ENCODE measurements at regions not wholly inside any gene's neighbourhood (a gene's known extent, or its start where the extent isn't known, plus 50 kb on each side); places are given as distances from the start of the nearest gene placed in this dataset.

DNA sequence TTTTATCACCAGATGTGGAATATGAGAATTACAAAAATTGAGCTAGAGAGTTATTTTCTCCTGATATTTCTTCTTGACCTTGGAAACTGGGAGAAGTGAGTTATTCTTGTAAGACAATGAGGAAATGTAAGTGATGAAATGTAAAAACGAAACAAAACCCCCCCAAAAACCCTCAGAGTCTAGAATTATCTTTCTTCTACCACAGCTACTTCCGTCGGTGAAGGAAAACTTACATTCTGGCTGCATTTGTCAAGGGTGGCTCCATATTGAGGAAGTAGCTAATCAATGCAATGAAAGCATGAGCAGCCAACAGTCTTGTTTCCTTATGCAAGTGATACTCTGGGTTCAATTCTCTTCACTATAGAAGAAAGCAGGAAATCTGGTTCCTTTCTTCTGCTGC, 661.7 kb upstream of the CITED2 start:
- no peak overlapping the region for H3K4me3 ChIP-seq (ENCODE audit: low read depth, low read length)
- TF ChIP-seq POLR2A (IDR thresholded peaks at IDR 0.05; ENCODE audit: extremely low read depth, insufficient read length) (no peak), MYC (IDR thresholded peaks at IDR 0.05; ENCODE audit: low read depth, low read length) (no peak)
- TF ChIP-seq, protein P1, sequence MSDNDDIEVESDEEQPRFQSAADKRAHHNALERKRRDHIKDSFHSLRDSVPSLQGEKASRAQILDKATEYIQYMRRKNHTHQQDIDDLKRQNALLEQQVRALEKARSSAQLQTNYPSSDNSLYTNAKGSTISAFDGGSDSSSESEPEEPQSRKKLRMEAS (IDR thresholded peaks at IDR 0.05; ENCODE audit: low read depth, low read length) = no peak
- TF ChIP-seq, protein P2, sequence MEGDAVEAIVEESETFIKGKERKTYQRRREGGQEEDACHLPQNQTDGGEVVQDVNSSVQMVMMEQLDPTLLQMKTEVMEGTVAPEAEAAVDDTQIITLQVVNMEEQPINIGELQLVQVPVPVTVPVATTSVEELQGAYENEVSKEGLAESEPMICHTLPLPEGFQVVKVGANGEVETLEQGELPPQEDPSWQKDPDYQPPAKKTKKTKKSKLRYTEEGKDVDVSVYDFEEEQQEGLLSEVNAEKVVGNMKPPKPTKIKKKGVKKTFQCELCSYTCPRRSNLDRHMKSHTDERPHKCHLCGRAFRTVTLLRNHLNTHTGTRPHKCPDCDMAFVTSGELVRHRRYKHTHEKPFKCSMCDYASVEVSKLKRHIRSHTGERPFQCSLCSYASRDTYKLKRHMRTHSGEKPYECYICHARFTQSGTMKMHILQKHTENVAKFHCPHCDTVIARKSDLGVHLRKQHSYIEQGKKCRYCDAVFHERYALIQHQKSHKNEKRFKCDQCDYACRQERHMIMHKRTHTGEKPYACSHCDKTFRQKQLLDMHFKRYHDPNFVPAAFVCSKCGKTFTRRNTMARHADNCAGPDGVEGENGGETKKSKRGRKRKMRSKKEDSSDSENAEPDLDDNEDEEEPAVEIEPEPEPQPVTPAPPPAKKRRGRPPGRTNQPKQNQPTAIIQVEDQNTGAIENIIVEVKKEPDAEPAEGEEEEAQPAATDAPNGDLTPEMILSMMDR (IDR thresholded peaks at IDR 0.05; ENCODE audit: low read depth, low read length) = no peak
- no peak for DNase-seq (ENCODE audit: low read depth)

DNA sequence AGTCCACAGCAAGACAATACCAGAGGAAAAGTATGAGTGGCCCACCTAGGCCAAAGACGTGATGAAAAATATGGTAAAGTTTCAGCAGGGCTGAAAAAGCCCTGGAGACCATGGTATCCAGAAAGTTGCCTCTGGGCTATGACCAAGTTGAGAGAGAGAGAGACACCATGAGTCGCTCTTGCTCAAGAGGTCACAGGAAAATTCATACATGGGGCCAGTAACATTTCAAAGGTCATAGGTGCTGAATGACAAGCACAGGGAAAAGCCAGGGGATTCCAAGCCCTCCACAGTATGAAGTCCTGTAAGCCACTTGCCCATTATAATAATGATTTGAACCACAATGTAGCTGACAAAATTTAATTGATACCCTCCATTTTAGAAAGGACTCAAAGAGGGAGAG, 657.7 kb upstream of the CITED2 start:
- DNase-seq (ENCODE audit: low read depth) = no peak
- TF ChIP-seq, protein P2 (IDR thresholded peaks at IDR 0.05; ENCODE audit: low read depth, low read length) = no peak
- TF ChIP-seq MYC (IDR thresholded peaks at IDR 0.05; ENCODE audit: low read depth, low read length) (no peak), POLR2A (IDR thresholded peaks at IDR 0.05; ENCODE audit: extremely low read depth, insufficient read length) (no peak)
- TF ChIP-seq, protein P1 (IDR thresholded peaks at IDR 0.05; ENCODE audit: low read depth, low read length) = no peak
- no peak overlapping the region for H3K4me3 ChIP-seq (ENCODE audit: low read depth, low read length)

DNA sequence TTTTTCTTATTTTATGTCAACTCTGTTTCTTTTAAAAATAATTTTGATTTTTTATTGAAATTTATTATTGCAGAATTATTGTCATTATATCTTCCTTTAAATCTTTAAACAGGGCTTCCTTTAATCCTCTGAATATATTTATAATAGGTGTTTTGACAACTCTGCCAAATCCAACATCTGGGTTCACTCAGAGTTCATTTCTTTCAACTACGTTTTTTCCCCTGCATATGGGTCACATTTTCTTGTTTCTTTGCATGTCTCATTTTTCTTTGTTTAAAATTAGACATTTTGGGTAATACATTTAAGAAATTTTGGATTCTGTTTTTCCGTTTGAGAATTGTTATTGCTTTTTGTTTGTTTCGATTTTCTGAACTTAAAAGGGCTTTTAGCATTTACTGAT, 655.1 kb upstream of the CITED2 start:
- TF ChIP-seq, protein P2 (IDR thresholded peaks at IDR 0.05; ENCODE audit: low read depth, low read length) = no peak
- TF ChIP-seq, protein P1 (IDR thresholded peaks at IDR 0.05; ENCODE audit: low read depth, low read length) = no peak
- TF ChIP-seq MYC (IDR thresholded peaks at IDR 0.05; ENCODE audit: low read depth, low read length) (no peak), POLR2A (IDR thresholded peaks at IDR 0.05; ENCODE audit: extremely low read depth, insufficient read length) (no peak)
- H3K4me3 ChIP-seq (ENCODE audit: low read depth, low read length) = no peak overlapping the region
- DNase-seq (ENCODE audit: low read depth) = no peak

DNA sequence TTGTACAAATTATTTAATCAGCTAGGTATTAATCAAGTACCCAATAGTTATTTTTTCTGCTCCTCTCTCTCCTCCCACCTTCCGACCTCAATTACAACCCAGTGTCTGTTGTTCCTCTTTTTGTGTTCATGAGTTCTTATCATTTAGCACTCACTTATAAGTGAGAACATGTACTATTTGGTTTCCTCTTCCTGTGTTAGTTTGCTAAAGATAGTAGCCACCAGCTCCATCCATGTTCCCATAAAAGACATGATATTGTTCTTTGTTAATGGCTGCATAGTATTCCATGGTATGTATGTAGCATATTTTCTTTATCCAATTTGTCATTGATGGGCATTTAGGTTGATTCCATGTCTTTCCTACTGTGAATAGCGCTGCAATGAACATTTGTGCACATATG, 652.8 kb upstream of the CITED2 start:
- no peak for TF ChIP-seq MYC (IDR thresholded peaks at IDR 0.05; ENCODE audit: low read depth, low read length)
- TF ChIP-seq, protein P2 (IDR thresholded peaks at IDR 0.05; ENCODE audit: low read depth, low read length) = no peak
- no peak for TF ChIP-seq POLR2A (IDR thresholded peaks at IDR 0.05; ENCODE audit: extremely low read depth, insufficient read length)
- TF ChIP-seq, protein P1 (IDR thresholded peaks at IDR 0.05; ENCODE audit: low read depth, low read length) = no peak
- peak; percentile 14 for DNase-seq (ENCODE audit: low read depth)
- no peak overlapping the region for H3K4me3 ChIP-seq (ENCODE audit: low read depth, low read length)

DNA sequence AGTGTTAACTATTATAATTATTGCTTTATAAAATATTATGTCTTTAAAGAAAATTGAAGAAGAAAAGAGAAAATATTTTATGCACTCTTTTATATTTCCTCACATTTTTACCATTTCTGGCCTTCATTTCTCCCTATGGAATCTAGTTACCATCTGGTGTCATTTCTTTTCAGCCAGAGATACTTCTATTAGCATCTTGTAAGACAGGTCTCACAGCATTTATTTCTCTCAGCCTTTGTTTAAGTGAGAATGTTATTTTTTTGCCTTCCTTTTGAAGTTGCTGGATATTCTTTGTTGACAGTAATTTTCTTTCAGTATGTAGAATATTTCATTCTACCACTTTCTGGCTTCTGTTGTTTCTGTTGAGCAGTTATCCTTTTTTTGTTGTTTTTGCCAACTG, 652.1 kb upstream of the CITED2 start:
- H3K4me3 ChIP-seq (ENCODE audit: low read depth, low read length) = no peak overlapping the region
- TF ChIP-seq, protein P1 (IDR thresholded peaks at IDR 0.05; ENCODE audit: low read depth, low read length) = no peak
- TF ChIP-seq MYC (IDR thresholded peaks at IDR 0.05; ENCODE audit: low read depth, low read length) = no peak
- no peak for TF ChIP-seq POLR2A (IDR thresholded peaks at IDR 0.05; ENCODE audit: extremely low read depth, insufficient read length)
- TF ChIP-seq, protein P2 (IDR thresholded peaks at IDR 0.05; ENCODE audit: low read depth, low read length) = no peak
- DNase-seq (ENCODE audit: low read depth) = no peak

DNA sequence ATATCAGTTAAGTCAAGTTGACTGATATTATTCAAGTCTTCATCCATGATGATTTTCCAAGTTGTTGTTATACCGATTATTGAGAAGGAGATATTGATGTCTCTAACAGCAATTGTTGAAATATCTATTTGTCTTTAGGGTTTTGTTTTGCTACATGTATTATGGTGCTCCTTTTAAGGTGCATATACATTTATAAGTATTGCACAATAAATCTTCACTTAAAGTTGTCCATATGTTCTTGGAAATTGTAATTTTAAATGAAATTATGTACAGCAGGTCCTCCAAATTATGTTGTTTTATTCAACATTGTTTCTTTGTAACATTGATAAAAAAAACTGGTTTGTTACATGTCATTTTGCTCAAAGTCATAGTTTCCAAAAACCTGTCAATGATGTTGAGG, 650.7 kb upstream of the CITED2 start:
- H3K4me3 ChIP-seq (ENCODE audit: low read depth, low read length) = no peak overlapping the region
- TF ChIP-seq MYC (IDR thresholded peaks at IDR 0.05; ENCODE audit: low read depth, low read length) (no peak), POLR2A (IDR thresholded peaks at IDR 0.05; ENCODE audit: extremely low read depth, insufficient read length) (no peak)
- TF ChIP-seq, protein P1 (IDR thresholded peaks at IDR 0.05; ENCODE audit: low read depth, low read length) = no peak
- TF ChIP-seq, protein P2 (IDR thresholded peaks at IDR 0.05; ENCODE audit: low read depth, low read length) = no peak
- DNase-seq (ENCODE audit: low read depth) = no peak
